ENCODE measurements at regions not wholly inside any gene's neighbourhood (a gene's known extent, or its start where the extent isn't known, plus 50 kb on each side); places are given as distances from the start of the nearest gene placed in this dataset.

DNA sequence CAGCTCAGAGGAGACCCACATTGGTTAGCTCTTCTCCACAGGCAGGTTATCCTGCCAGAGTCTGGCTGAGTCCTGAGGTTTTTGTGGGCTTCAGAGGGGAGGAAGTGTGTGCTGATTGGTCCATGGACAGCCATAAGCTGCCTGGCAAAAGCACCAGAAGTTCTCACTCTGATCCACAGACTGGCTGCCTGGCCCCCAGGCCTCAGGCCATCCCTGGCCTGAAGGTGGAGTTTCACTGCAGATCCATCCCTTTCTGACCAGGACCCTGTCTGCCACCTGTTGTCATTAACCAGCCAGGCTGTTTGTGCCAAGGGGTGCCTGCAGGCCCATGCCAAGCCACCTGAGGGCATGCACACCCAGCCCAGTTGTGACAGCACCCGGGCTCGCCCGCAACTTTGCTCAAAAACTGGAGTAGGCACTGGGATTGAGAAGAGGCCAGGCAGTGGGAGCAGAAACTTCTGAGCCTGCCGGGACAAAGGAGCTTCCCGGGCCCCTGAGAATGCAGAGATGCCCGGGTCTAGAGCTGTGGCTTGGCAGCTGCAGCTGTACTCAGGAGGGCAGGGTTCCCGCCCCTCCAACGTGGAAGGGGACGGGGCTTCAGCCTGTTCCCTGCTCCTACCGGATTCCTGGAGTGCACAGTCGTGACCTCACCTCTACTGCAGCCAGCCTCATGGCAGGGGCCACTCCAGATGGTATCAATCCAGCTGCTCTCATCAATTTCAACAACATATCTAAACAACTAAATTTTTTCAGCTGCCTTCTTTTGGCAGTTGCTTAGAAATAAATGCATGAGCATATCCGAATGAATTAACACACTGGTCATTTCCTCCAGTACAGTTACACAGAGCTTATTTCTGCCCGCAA lies 1277.3 kb downstream of the SLC16A7 start:
- Histone ChIP-seq H3K27ac (no peak overlapping the region), H3K4me3 (ENCODE audit: low read depth, low read length) (no peak overlapping the region), H3K36me3 (replicated peaks) (no peaks in the 10 kb centered on the region), H3K27me3 (replicated peaks) (no peaks in the 10 kb centered on the region)
- in situ Hi-C loops (cut with HindIII; ENCODE audit: low pct_ligation_motif_present, low sequenced_read_pairs), result no loop called here
- TF ChIP-seq CTCF (IDR thresholded peaks at IDR 0.05; ENCODE audit: low read depth, low read length, missing control alignments), result no peak
- DNase-seq, result no peak

DNA sequence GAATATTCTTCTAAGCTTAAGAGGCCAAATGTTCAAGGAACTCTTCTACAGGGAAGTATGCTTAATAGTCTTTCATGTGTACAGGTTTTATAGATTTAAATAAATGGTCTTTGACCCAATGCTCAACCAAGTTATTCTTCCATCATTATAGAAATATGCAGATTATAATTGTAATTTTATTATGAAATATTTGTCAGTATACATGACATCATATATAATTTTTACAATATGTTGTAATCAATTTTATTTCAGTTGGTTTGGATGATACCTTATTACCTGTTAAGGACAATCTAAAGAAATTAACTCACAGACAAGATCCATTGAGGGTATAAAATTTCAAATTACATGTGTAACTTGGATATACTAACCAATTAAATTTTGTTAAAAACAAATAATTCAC lies 1278.3 kb downstream of the SLC16A7 start:
- TF ChIP-seq CTCF (IDR thresholded peaks at IDR 0.05; ENCODE audit: low read depth, low read length, missing control alignments), result no peak
- Histone ChIP-seq H3K27ac (no peak overlapping the region), H3K27me3 (replicated peaks) (no peaks in the 10 kb centered on the region), H3K4me3 (ENCODE audit: low read depth, low read length) (no peak overlapping the region), H3K36me3 (replicated peaks) (no peaks in the 10 kb centered on the region)
- in situ Hi-C loops (cut with HindIII; ENCODE audit: low pct_ligation_motif_present, low sequenced_read_pairs), result no loop called here
- DNase-seq, result no peak

- no peak overlapping the region for H3K4me3 ChIP-seq (ENCODE audit: low read depth, low read length)
- in situ Hi-C loops (cut with HindIII; ENCODE audit: low pct_ligation_motif_present, low sequenced_read_pairs), result no loop called here
- H3K36me3 ChIP-seq (replicated peaks), result no peaks in the 10 kb centered on the region
- DNase-seq, result no peak
- TF ChIP-seq CTCF (IDR thresholded peaks at IDR 0.05; ENCODE audit: low read depth, low read length, missing control alignments), result no peak
- H3K27me3 ChIP-seq (replicated peaks), result no peaks in the 10 kb centered on the region
- H3K27ac ChIP-seq, result peak overlapping the region; percentile 48
Observed at GRCh38 chr12:60920841-60921495, 1325.1 kb downstream of the SLC16A7 start.

- in situ Hi-C loops (cut with HindIII; ENCODE audit: low pct_ligation_motif_present, low sequenced_read_pairs), result no loop called here
- no peaks in the 10 kb centered on the region for H3K27me3 ChIP-seq (replicated peaks)
- H3K4me3 ChIP-seq (ENCODE audit: low read depth, low read length), result no peak overlapping the region
- TF ChIP-seq CTCF (IDR thresholded peaks at IDR 0.05; ENCODE audit: low read depth, low read length, missing control alignments), result no peak
- H3K36me3 ChIP-seq (replicated peaks), result no peaks in the 10 kb centered on the region
- peak; percentile 12 for DNase-seq
- H3K27ac ChIP-seq, result peak overlapping the region; percentile 48
Observed at GRCh38 chr12:60921541-60921940, 1325.7 kb downstream of the SLC16A7 start.

- no peak overlapping the region for H3K27ac ChIP-seq
- no peak for DNase-seq
- in situ Hi-C loops (cut with HindIII; ENCODE audit: low pct_ligation_motif_present, low sequenced_read_pairs), result no loop called here
- no peaks in the 10 kb centered on the region for H3K36me3 ChIP-seq (replicated peaks)
- H3K4me3 ChIP-seq (ENCODE audit: low read depth, low read length), result no peak overlapping the region
- TF ChIP-seq CTCF (IDR thresholded peaks at IDR 0.05; ENCODE audit: low read depth, low read length, missing control alignments), result no peak
- no peaks in the 10 kb centered on the region for H3K27me3 ChIP-seq (replicated peaks)
Observed at GRCh38 chr12:60926256-60926655, 1330.4 kb downstream of the SLC16A7 start.

Measured in brain microvascular endothelial cell (primary cell).